Esophagus muscularis mucosa (tissue), 4 donors: ENCODE measurements at regions not wholly inside any gene's neighbourhood (a gene's known extent, or its start where the extent isn't known, plus 50 kb on each side); places are given as distances from the start of the nearest gene placed in this dataset.

Experiments used
- DNase-seq: peaks from one replicate; pipeline ENCODE4 v3.0.0-alpha.2; 2017; ENCODE audit errors: extremely low spot score
- H3K27ac ChIP-seq, 4 donors: fragments of 200-600 bp; sonication (generic); replicated peaks in 1 of 4; 1 replicate in 3 of 4; 2 replicates in 1 of 4; pipeline ENCODE4 v1.5.1; 2016 to 2019; ENCODE audit warnings: mild to moderate bottlenecking in 1 of 4
- H3K27me3 ChIP-seq, 4 donors: fragments of 200-600 bp; sonication (generic); one replicate each; pipeline versions ENCODE4 v1.5.1 to v1.6.0; 2016 to 2019
- H3K36me3 ChIP-seq, 4 donors: fragments of 200-600 bp; sonication (generic); one replicate each; pipeline ENCODE4 v1.5.1; 2016 to 2019
- H3K4me1 ChIP-seq, 4 donors: fragments of 200-600 bp; sonication (generic); one replicate each; pipeline ENCODE4 v1.5.1; 2016 to 2019
- H3K4me3 ChIP-seq, 4 donors: fragments of 200-600 bp; sonication (generic); 1 replicate in 2 of 4; 2 replicates in 2 of 4; pipeline ENCODE4 v1.5.1; 2016 to 2019; ENCODE audit warnings: mild to moderate bottlenecking in 4 of 4, moderate library complexity in 1 of 4
- H3K9me3 ChIP-seq, 4 donors: fragments of 200-600 bp; sonication (generic); 1 replicate in 3 of 4; 2 replicates in 1 of 4; pipeline ENCODE4 v1.5.1; 2016 to 2019
- EP300 ChIP-seq: sonication (generic); formaldehyde crosslinking; IDR thresholded peaks from one replicate; pipeline ENCODE4 v1.6.1; 2017; ENCODE audit warnings: antibody characterized with exemption
- POLR2A ChIP-seq: fragments of 450-650 bp; IDR thresholded peaks from one replicate; pipeline ENCODE4 v1.6.1; 2017; ENCODE audit warnings: antibody characterized with exemption, moderate library complexity, mild to moderate bottlenecking, low read depth
- POLR2AphosphoS5 ChIP-seq, 2 donors: sonication (generic); formaldehyde crosslinking; IDR thresholded peaks; one replicate each; pipeline ENCODE4 v1.6.1; 2017; ENCODE audit warnings: antibody characterized with exemption in 2 of 2
- WGBS: methylation state at CpG from one replicate; pipeline ENCODE4 v1.1.5; 2018; 5-methylcytosine and 5-hydroxymethylcytosine counted together
- intact Hi-C: fragments of 100-400 bp; cut with DNase I; formaldehyde crosslinking; loops from one replicate; pipeline ENCODE4 v1.15.1; 2023
- TF ChIP-seq, protein P1 (sequence below), 3 experiments: fragments of 200-600 bp in 2 of 3; fragments of 450-650 bp in 1 of 3; sonication (generic) in 2 of 3; IDR thresholded peaks; one replicate each; pipeline ENCODE4 v1.5.1; 2017 to 2019; ENCODE audit warnings: antibody characterized with exemption in 3 of 3, mild to moderate bottlenecking in 2 of 3, moderate library complexity in 1 of 3

DNA sequence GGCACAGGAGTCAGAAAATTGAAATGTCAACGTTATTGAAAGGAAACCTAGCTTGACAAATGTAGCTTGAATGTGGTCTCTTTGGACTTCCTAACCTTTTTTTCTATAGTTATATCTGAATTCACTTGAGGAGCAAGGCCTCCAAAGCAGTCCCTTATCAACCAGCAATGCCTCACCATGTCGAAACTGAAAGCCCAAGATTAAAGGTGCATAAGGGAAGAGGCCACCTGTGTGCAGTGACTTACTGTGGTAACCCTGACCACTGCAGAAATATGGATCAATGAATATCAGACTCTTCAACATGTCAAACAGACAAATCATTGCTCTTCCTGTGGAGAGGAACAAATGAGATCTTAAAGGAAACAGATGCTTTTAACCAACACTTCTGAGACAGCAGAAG lies 95.0 kb upstream of the GIMD1 start:
- Histone ChIP-seq H3K27ac (no peak overlapping the region), H3K27me3 (no peaks in the 10 kb centered on the region), H3K4me1 (no peaks in the 10 kb centered on the region), H3K36me3 (no peaks in the 10 kb centered on the region), H3K9me3 (no peaks in the 10 kb centered on the region), H3K4me3 (no peak overlapping the region)
- TF ChIP-seq POLR2A (no peak), POLR2AphosphoS5 (IDR thresholded peaks at IDR 0.05) (no peak), EP300 (no peak)
- TF ChIP-seq, protein P1, sequence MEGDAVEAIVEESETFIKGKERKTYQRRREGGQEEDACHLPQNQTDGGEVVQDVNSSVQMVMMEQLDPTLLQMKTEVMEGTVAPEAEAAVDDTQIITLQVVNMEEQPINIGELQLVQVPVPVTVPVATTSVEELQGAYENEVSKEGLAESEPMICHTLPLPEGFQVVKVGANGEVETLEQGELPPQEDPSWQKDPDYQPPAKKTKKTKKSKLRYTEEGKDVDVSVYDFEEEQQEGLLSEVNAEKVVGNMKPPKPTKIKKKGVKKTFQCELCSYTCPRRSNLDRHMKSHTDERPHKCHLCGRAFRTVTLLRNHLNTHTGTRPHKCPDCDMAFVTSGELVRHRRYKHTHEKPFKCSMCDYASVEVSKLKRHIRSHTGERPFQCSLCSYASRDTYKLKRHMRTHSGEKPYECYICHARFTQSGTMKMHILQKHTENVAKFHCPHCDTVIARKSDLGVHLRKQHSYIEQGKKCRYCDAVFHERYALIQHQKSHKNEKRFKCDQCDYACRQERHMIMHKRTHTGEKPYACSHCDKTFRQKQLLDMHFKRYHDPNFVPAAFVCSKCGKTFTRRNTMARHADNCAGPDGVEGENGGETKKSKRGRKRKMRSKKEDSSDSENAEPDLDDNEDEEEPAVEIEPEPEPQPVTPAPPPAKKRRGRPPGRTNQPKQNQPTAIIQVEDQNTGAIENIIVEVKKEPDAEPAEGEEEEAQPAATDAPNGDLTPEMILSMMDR (IDR thresholded peaks at IDR 0.05): no peak
- DNase-seq: no peak
- intact Hi-C loops: no loop called here
- WGBS: 62% methylated on average over 2 of the region's 2 CpGs

DNA sequence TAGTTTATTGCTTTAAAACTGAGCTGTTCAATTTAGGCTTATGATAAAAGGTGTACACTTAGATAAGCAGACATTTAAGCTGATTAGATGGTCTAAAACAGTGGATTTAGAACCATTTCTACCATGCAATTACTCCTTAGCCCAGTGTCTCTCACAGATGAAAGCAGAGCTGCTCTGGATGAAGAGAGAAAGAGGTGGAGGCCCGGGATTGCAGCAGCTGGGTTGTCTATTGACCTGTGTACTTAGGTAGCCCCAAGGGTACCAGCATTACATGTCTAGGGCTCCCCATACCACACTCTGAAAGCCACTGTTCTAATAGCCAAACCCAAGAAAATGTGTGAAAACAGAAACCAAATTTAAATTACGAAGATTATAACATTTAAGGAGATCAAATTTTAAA lies 86.0 kb upstream of the GIMD1 start:
- Histone ChIP-seq H3K4me1 (no peaks in the 10 kb centered on the region), H3K27me3 (no peaks in the 10 kb centered on the region), H3K27ac (no peak overlapping the region), H3K36me3 (no peaks in the 10 kb centered on the region), H3K4me3 (no peak overlapping the region), H3K9me3 (no peaks in the 10 kb centered on the region)
- WGBS: 78% methylated on average over 2 of the region's 2 CpGs
- no peak for TF ChIP-seq POLR2A
- intact Hi-C loops: no loop called here
- no peak for DNase-seq

DNA sequence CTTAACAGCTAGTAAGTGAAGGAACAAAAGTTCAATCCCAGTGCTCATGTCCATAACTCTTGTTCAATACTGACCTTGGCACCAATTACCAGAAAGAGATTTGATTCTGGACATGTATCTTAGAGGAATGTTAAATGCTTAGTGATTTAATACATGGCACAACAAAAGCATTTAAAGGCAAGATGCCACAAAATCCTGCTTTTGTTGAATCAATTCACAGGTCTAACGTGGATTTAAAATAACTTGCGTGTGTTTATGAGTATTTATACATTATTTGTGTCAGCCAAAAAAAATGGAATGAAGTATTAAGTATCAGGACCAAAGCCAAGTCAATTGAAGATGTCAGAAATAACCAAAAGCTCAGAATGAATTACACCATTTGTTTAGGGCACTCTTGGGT lies 85.4 kb upstream of the GIMD1 start:
- Histone ChIP-seq H3K27ac (no peak overlapping the region), H3K4me3 (no peak overlapping the region), H3K36me3 (no peaks in the 10 kb centered on the region), H3K27me3 (no peaks in the 10 kb centered on the region), H3K9me3 (no peaks in the 10 kb centered on the region), H3K4me1 (no peaks in the 10 kb centered on the region)
- DNase-seq: no peak
- intact Hi-C loops: no loop called here
- no peak for TF ChIP-seq EP300
- TF ChIP-seq, protein P1 (IDR thresholded peaks at IDR 0.05): no peak
- TF ChIP-seq POLR2A: no peak
- TF ChIP-seq POLR2AphosphoS5 (IDR thresholded peaks at IDR 0.05): no peak
- WGBS: 39% methylated on average over 2 of the region's 2 CpGs

DNA sequence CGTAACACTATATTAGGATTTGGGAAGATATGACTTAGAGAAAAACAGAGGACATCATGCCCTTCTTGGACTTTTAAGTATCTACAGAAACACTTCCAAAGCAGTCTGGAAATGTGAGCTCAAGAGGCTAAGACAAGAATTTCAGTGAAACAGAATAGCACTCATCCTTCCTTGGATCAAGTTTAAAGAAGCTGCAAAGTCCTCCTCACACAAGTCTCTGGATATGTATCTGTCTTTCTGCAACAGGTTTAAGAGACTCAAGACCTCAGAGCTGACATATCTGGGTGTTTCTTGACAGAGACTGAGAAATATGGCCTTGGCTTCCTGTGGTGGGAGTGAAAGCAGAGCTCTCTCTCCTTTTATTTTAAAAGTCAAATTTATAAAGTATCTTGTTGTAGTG lies 82.5 kb upstream of the GIMD1 start:
- Histone ChIP-seq H3K36me3 (no peaks in the 10 kb centered on the region), H3K9me3 (no peaks in the 10 kb centered on the region), H3K4me1 (no peaks in the 10 kb centered on the region), H3K27ac (no peak overlapping the region), H3K27me3 (no peaks in the 10 kb centered on the region), H3K4me3 (no peak overlapping the region)
- TF ChIP-seq EP300: no peak
- TF ChIP-seq POLR2AphosphoS5 (IDR thresholded peaks at IDR 0.05): no peak
- TF ChIP-seq, protein P1 (IDR thresholded peaks at IDR 0.05): no peak
- TF ChIP-seq POLR2A: no peak
- intact Hi-C loops: no loop called here
- DNase-seq: no peak
- 83% methylated on average over 1 of the region's 1 CpG for WGBS

DNA sequence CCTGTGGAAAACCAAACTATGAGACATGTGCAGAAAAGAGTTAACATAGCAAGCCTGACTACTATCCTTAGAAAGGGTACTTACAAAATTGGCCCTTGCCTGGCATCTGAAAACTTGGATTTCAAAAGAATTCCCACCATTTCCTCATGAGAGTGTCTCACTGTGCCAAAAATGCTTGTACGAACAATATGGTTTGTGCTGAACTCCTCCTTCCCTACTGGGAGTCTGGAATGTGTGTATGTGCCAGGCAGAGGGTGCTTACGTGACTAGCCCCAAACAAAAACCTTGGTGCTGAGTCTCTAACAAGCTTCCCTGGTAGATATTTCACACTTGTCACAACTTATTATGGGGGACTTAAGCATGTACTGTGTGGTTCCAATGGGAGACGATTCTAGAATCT lies 81.7 kb upstream of the GIMD1 start:
- DNase-seq: no peak
- H3K4me3 ChIP-seq: no peak overlapping the region
- H3K9me3 ChIP-seq: no peaks in the 10 kb centered on the region
- WGBS: 70% methylated on average over 3 of the region's 3 CpGs
- H3K4me1 ChIP-seq: no peaks in the 10 kb centered on the region
- H3K27ac ChIP-seq: no peak overlapping the region
- H3K36me3 ChIP-seq: no peaks in the 10 kb centered on the region
- intact Hi-C loops: no loop called here
- no peaks in the 10 kb centered on the region for H3K27me3 ChIP-seq
- no peak for TF ChIP-seq POLR2A
- TF ChIP-seq, protein P1 (IDR thresholded peaks at IDR 0.05): no peak
